Neural cell (in vitro differentiated cells): ENCODE measurements at regions not wholly inside any gene's neighbourhood (a gene's known extent, or its start where the extent isn't known, plus 50 kb on each side); places are given as distances from the start of the nearest gene placed in this dataset.

Source experiments
- H2AFZ ChIP-seq: fragments of 200-600, 300-800 bp; sonication (generic), shearing (Covaris generic); 2 replicates; pipeline ENCODE4 v1.6.0; 2014; ENCODE audit warnings: low read depth, mild to moderate bottlenecking, antibody characterized with exemption, low read length, moderate library complexity
- H3F3A ChIP-seq: fragments of 200-600 bp; shearing (Covaris generic); 2 replicates; pipeline ENCODE4 v1.6.1; 2016; ENCODE audit warnings: mild to moderate bottlenecking, moderate library complexity, mixed read lengths, antibody characterized with exemption, low read length; ENCODE audit not compliant: insufficient read depth, poor library complexity, severe bottlenecking
- H3K27ac ChIP-seq: fragments of 200-600, 300-800 bp; sonication (generic), shearing (Covaris generic); 2 replicates; pipeline ENCODE4 v1.5.1; 2014; ENCODE audit warnings: mild to moderate bottlenecking, low read length, moderate library complexity
- H3K27me3 ChIP-seq: fragments of 300-800, 200-600 bp; sonication (generic), shearing (Covaris generic); 2 replicates; pipeline ENCODE4 v1.6.0; 2014; ENCODE audit warnings: mild to moderate bottlenecking, low read depth, low read length, moderate library complexity; ENCODE audit not compliant: insufficient read depth
- H3K36me3 ChIP-seq: fragments of 300-800, 200-600 bp; sonication (generic), shearing (Covaris generic); 2 replicates; pipeline ENCODE4 v1.5.1; 2014; ENCODE audit warnings: mild to moderate bottlenecking, antibody characterized with exemption, low read length, moderate library complexity; ENCODE audit not compliant: insufficient read depth
- H3K4me2 ChIP-seq: fragments of 300-800, 200-600 bp; sonication (generic), shearing (Covaris generic); 2 replicates; pipeline ENCODE4 v1.6.0; 2014; ENCODE audit warnings: mild to moderate bottlenecking, low read length
- H3K4me3 ChIP-seq: fragments of 300-800, 200-600 bp; sonication (generic), shearing (Covaris generic); 2 replicates; pipeline ENCODE4 v1.5.1; 2014; ENCODE audit warnings: mild to moderate bottlenecking, low read length, moderate library complexity
- H3K79me2 ChIP-seq: fragments of 200-600 bp; shearing (Covaris generic); replicated peaks from 2 replicates; pipeline ENCODE4 v1.6.0; 2014; ENCODE audit warnings: mild to moderate bottlenecking, low read length, moderate library complexity; ENCODE audit not compliant: insufficient read depth
- H3K9ac ChIP-seq: fragments of 300-800, 200-600 bp; sonication (generic), shearing (Covaris generic); 2 replicates; pipeline ENCODE4 v1.6.1; 2016; ENCODE audit warnings: mild to moderate bottlenecking, low read length, mixed read lengths
- H3K9me2 ChIP-seq: fragments of 200-600 bp; shearing (Covaris generic); 2 replicates; pipeline ENCODE4 v1.6.1; 2016; ENCODE audit warnings: mild to moderate bottlenecking, low read length, mixed read lengths; ENCODE audit not compliant: insufficient read depth
- H3K9me3 ChIP-seq: fragments of 200-600, 300-800 bp; sonication (generic), shearing (Covaris generic); 2 replicates; pipeline ENCODE4 v1.6.1; 2016; ENCODE audit warnings: mild to moderate bottlenecking, mixed run types, low read length, moderate library complexity, mixed read lengths
- H4K20me1 ChIP-seq: fragments of 200-600 bp; shearing (Covaris generic); 2 replicates; pipeline ENCODE4 v1.6.1; 2016; ENCODE audit warnings: mild to moderate bottlenecking, mixed run types; ENCODE audit not compliant: insufficient read depth
- EP300 ChIP-seq: fragments of 450-650 bp; conservative IDR thresholded peaks from 2 replicates; pipeline ENCODE4 v1.6.1; 2014; ENCODE audit warnings: antibody characterized with exemption, mild to moderate bottlenecking, moderate library complexity; ENCODE audit not compliant: poor library complexity, severe bottlenecking
- EZH2 ChIP-seq: fragments of 200-600, 300-800 bp; shearing (Covaris generic), sonication (generic); IDR thresholded peaks from 2 replicates; pipeline ENCODE4 v1.6.1; 2014; ENCODE audit warnings: antibody characterized with exemption, low read length, borderline replicate concordance, mild to moderate bottlenecking; ENCODE audit not compliant: insufficient read depth, poor library complexity, severe bottlenecking
- MXI1 ChIP-seq: fragments of 450-650 bp; conservative IDR thresholded peaks from 2 replicates; pipeline ENCODE4 v1.6.1; 2014; ENCODE audit warnings: antibody characterized with exemption, mild to moderate bottlenecking; ENCODE audit not compliant: poor library complexity, severe bottlenecking
- POLR2AphosphoS5 ChIP-seq: IDR thresholded peaks from 2 replicates; pipeline ENCODE4 v1.6.1; 2012
- RAD21 ChIP-seq: fragments of 450-650 bp; conservative IDR thresholded peaks from 2 replicates; pipeline ENCODE4 v1.6.1; 2014; ENCODE audit warnings: antibody characterized with exemption, mild to moderate bottlenecking, moderate library complexity
- REST ChIP-seq: IDR thresholded peaks from 2 replicates; pipeline ENCODE4 v1.6.1; 2012; ENCODE audit warnings: borderline replicate concordance
- SMC3 ChIP-seq: fragments of 450-650 bp; conservative IDR thresholded peaks from 2 replicates; pipeline ENCODE4 v1.6.1; 2014; ENCODE audit warnings: antibody characterized with exemption, mild to moderate bottlenecking, moderate library complexity; ENCODE audit not compliant: poor library complexity
- TAF1 ChIP-seq: IDR thresholded peaks from 2 replicates; pipeline ENCODE4 v1.6.1; 2012; ENCODE audit warnings: low read depth
- TF ChIP-seq, protein P1 (sequence below): fragments of 450-650 bp; IDR thresholded peaks from 2 replicates; pipeline ENCODE4 v1.5.1; 2014; ENCODE audit warnings: antibody characterized with exemption, mild to moderate bottlenecking, moderate library complexity; ENCODE audit not compliant: poor library complexity, severe bottlenecking

- Histone ChIP-seq H3K79me2 (no peaks in the 10 kb centered on the region), H3K27me3 (no peaks in the 10 kb centered on the region), H3K9me3 (no peaks in the 10 kb centered on the region), H3K27ac (no peak overlapping the region), H3K4me3 (no peak overlapping the region), H3K36me3 (no peaks in the 10 kb centered on the region), H4K20me1 (no peaks in the 10 kb centered on the region), H3K9me2 (no peaks in the 10 kb centered on the region), H3K9ac (no peak overlapping the region), H3F3A (no peaks in the 10 kb centered on the region), H2AFZ (no peak overlapping the region), H3K4me2 (no peak overlapping the region)
- no peak for TF ChIP-seq TAF1
- TF ChIP-seq REST = no peak
- no peak for TF ChIP-seq POLR2AphosphoS5
- TF ChIP-seq, protein P1, sequence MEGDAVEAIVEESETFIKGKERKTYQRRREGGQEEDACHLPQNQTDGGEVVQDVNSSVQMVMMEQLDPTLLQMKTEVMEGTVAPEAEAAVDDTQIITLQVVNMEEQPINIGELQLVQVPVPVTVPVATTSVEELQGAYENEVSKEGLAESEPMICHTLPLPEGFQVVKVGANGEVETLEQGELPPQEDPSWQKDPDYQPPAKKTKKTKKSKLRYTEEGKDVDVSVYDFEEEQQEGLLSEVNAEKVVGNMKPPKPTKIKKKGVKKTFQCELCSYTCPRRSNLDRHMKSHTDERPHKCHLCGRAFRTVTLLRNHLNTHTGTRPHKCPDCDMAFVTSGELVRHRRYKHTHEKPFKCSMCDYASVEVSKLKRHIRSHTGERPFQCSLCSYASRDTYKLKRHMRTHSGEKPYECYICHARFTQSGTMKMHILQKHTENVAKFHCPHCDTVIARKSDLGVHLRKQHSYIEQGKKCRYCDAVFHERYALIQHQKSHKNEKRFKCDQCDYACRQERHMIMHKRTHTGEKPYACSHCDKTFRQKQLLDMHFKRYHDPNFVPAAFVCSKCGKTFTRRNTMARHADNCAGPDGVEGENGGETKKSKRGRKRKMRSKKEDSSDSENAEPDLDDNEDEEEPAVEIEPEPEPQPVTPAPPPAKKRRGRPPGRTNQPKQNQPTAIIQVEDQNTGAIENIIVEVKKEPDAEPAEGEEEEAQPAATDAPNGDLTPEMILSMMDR = no peak
- no peak for TF ChIP-seq EZH2
- TF ChIP-seq MXI1 = no peak
- no peak for TF ChIP-seq RAD21
- no peak for TF ChIP-seq EP300
- no peak for TF ChIP-seq SMC3
These were observed 557.9 kb downstream of the CCDC85A start for GRCh38 chr2:56741601-56742102.

DNA sequence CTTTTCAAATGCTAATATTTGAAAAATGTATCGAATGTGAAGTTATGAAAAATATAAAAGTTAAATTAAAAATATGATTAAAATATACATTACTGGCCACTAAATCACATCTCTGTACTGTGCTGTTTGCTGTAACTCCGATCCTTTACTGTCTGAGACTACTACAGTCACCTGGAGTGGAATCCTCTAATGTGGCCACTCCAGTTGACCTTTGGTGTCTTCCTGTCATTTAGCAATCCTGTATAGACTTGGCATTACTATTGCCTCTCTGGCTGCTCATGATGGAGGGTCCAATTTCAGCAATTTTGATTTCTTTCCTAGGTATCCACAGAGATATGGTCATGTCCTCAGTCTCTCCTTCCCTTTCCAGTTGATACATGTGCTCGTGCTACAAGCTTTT is 560.0 kb downstream of the CCDC85A start:
- Histone ChIP-seq H3F3A (no peaks in the 10 kb centered on the region), H3K9me3 (no peaks in the 10 kb centered on the region), H3K9me2 (no peaks in the 10 kb centered on the region), H3K4me3 (no peak overlapping the region), H4K20me1 (no peaks in the 10 kb centered on the region), H3K9ac (no peak overlapping the region), H2AFZ (no peak overlapping the region), H3K79me2 (no peaks in the 10 kb centered on the region), H3K27me3 (no peaks in the 10 kb centered on the region), H3K27ac (no peak overlapping the region), H3K4me2 (no peak overlapping the region), H3K36me3 (no peaks in the 10 kb centered on the region)
- TF ChIP-seq RAD21 = no peak
- no peak for TF ChIP-seq EP300
- no peak for TF ChIP-seq EZH2
- TF ChIP-seq POLR2AphosphoS5 = no peak
- no peak for TF ChIP-seq MXI1
- TF ChIP-seq REST = no peak
- TF ChIP-seq SMC3 = no peak
- no peak for TF ChIP-seq TAF1
- TF ChIP-seq, protein P1 = no peak
